Activated CD4-positive, alpha-beta T cell treated with anti-CD3 and anti-CD28 coated beads for 48 hours (primary cell): ENCODE measurements at regions not wholly inside any gene's neighbourhood (a gene's known extent, or its start where the extent isn't known, plus 50 kb on each side); places are given as distances from the start of the nearest gene placed in this dataset.
"Not testable (repeated sequence)": the region's sequence is repeated elsewhere in the genome, so short reads cannot be mapped to it uniquely, and the experiment has no call there.

Experiments used
- DNase-seq: peaks from one replicate; pipeline ENCODE4 v3.0.0-alpha.2; 2020

GRCh38 chr2:176885661-176886060 is 326.9 kb upstream of the HNRNPA3 start:
- no peak for DNase-seq

- no peak for DNase-seq
These were observed 321.5 kb upstream of the HNRNPA3 start for GRCh38 chr2:176891105-176891504.

- DNase-seq = no peak
These were observed 320.7 kb upstream of the HNRNPA3 start for GRCh38 chr2:176891857-176892256.

GRCh38 chr2:176892676-176893226 is 319.8 kb upstream of the HNRNPA3 start:
- no peak for DNase-seq

- no peak for DNase-seq
These were observed 317.4 kb upstream of the HNRNPA3 start for GRCh38 chr2:176895158-176895557.

GRCh38 chr2:176902454-176902853 is 310.1 kb upstream of the HNRNPA3 start:
- DNase-seq = no peak

- DNase-seq = not testable (repeated sequence)
These were observed 308.5 kb upstream of the HNRNPA3 start for GRCh38 chr2:176904053-176904452.

- no peak for DNase-seq
These were observed 305.3 kb upstream of the HNRNPA3 start for GRCh38 chr2:176907341-176907740.

- DNase-seq = no peak
These were observed 301.8 kb upstream of the HNRNPA3 start for GRCh38 chr2:176910828-176911227.

GRCh38 chr2:176913955-176914354 is 298.6 kb upstream of the HNRNPA3 start:
- DNase-seq = no peak

GRCh38 chr2:176914371-176914770 is 298.2 kb upstream of the HNRNPA3 start:
- DNase-seq = no peak

GRCh38 chr2:176922545-176922944 is 290.0 kb upstream of the HNRNPA3 start:
- DNase-seq = not testable (repeated sequence)

- no peak for DNase-seq
These were observed 289.4 kb upstream of the HNRNPA3 start for GRCh38 chr2:176923205-176923604.

GRCh38 chr2:176924909-176925534 is 287.6 kb upstream of the HNRNPA3 start:
- no peak for DNase-seq

GRCh38 chr2:176926453-176926852 is 286.1 kb upstream of the HNRNPA3 start:
- DNase-seq = no peak

- DNase-seq = not testable (repeated sequence)
These were observed 283.2 kb upstream of the HNRNPA3 start for GRCh38 chr2:176929387-176929786.

GRCh38 chr2:176931588-176932563 is 280.7 kb upstream of the HNRNPA3 start:
- DNase-seq = peak; percentile 25

- no peak for DNase-seq
These were observed 278.5 kb upstream of the HNRNPA3 start for GRCh38 chr2:176934131-176934530.

GRCh38 chr2:176934869-176935415 is 277.7 kb upstream of the HNRNPA3 start:
- no peak for DNase-seq

- no peak for DNase-seq
These were observed 277.0 kb upstream of the HNRNPA3 start for GRCh38 chr2:176935543-176936102.

GRCh38 chr2:176936410-176936809 is 276.2 kb upstream of the HNRNPA3 start:
- no peak for DNase-seq

GRCh38 chr2:176944998-176945397 is 267.6 kb upstream of the HNRNPA3 start:
- DNase-seq = no peak

- DNase-seq = no peak
These were observed 264.8 kb upstream of the HNRNPA3 start for GRCh38 chr2:176947754-176948153.
